Heart right ventricle (tissue), 16 donors: ENCODE measurements at regions not wholly inside any gene's neighbourhood (a gene's known extent, or its start where the extent isn't known, plus 50 kb on each side); places are given as distances from the start of the nearest gene placed in this dataset.

ENCODE experiments used
- ATAC-seq, 8 donors: fragments of 200-7000 bp; cut with Tn5 transposase; one replicate each; pipeline ENCODE4 v1.9.1; 2020; ENCODE audit warnings: mild to moderate bottlenecking in 8 of 8, moderate library complexity in 8 of 8, moderate number of reproducible peaks in 1 of 8
- DNase-seq, 2 donors: peaks; one replicate each; pipeline ENCODE4 v3.0.0-alpha.2; 2020
- H3K27ac ChIP-seq, 10 donors: fragments of 200-600 bp; sonication (generic) in 2 of 10; one replicate each; pipeline versions ENCODE4 v1.5.0 to v1.8.0; 2020 to 2022; ENCODE audit warnings: mild to moderate bottlenecking in 3 of 10
- H3K27me3 ChIP-seq, 7 donors: fragments of 200-600 bp; one replicate each; pipeline ENCODE4 v1.8.0; 2021 to 2022; ENCODE audit warnings: mild to moderate bottlenecking in 2 of 7
- H3K36me3 ChIP-seq, 9 donors: fragments of 200-600 bp; sonication (generic) in 1 of 9; one replicate each; pipeline versions ENCODE4 v1.5.0 to v1.8.0; 2020 to 2022; ENCODE audit warnings: mild to moderate bottlenecking in 2 of 9
- H3K4me1 ChIP-seq, 9 donors: fragments of 200-600 bp; sonication (generic) in 1 of 9; one replicate each; pipeline versions ENCODE4 v1.5.0 to v1.8.0; 2020 to 2022; ENCODE audit warnings: mild to moderate bottlenecking in 4 of 9
- H3K4me3 ChIP-seq, 10 donors: fragments of 200-600 bp; sonication (generic) in 2 of 10; one replicate each; pipeline versions ENCODE4 v1.5.0 to v1.8.0; 2020 to 2022; ENCODE audit warnings: mild to moderate bottlenecking in 7 of 10, moderate library complexity in 2 of 10
- H3K9me3 ChIP-seq, 11 donors: fragments of 200-600 bp in 10 of 11; sonication (generic) in 2 of 11; one replicate each; pipeline versions ENCODE4 v1.5.0 to v1.8.0; 2013 to 2022; ENCODE audit warnings: mild to moderate bottlenecking in 2 of 11, control low read depth in 1 of 11, moderate library complexity in 1 of 11
- CTCF ChIP-seq, 9 donors: fragments of 200-600 bp; sonication (generic) in 2 of 9; IDR thresholded peaks; one replicate each; pipeline versions ENCODE4 v1.5.0 to v1.8.0; 2021 to 2022; ENCODE audit warnings: antibody characterized with exemption in 9 of 9, mild to moderate bottlenecking in 5 of 9, moderate library complexity in 1 of 9
- WGBS, 2 donors: extraction: QIAGEN DNeasy Blood & Tissue Kit; methylation state at CpG; one replicate each; pipeline ENCODE4 v1.1.7; 2013; ENCODE audit warnings: inconsistent platforms in 1 of 2; 5-methylcytosine and 5-hydroxymethylcytosine counted together
- intact Hi-C, 10 donors: fragments of 100-400 bp; cut with DNase I; formaldehyde crosslinking; loops; one replicate each; pipeline versions ENCODE4 v1.11.1 to v1.14.2; 2022
- donor health status: Arrhythmogenic right ventricular cardiomyopathy.
- donor health status: ischemic (EF 13 %, LVEDD 7.1; RV severe dilation, severe dysfunction).
- donor health status: healthy with polysubstance abuse.
- donor health status: DM: no; HTN: yes; CAD: no.
- donor health status: DM: no; HTN: no; CAD: no.
- donor health status: ischemic (EF 25% LVEDD 6.9; RV normal size, moderate dysfunction).
- donor health status: ischemic (EF 25% LVEDD 5.7; RV mildly dilated, moderate dysfunction).
- donor health status: healthy.
- donor health status: DM: yes; HTN: yes; CAD: no.
- donor health status: Ischemic cardiomyopathy.
- donor health status: ischemic (EF 35%, LVEDD 5.7; RV mildly dilated, moderate dysfunction).
- donor health status: nonischemic (EF 11% LVEDD 7.7; RV severe dilation, severe dysfunction).
- donor health status: DM: yes; HTN: yes; CAD: no.
- donor health status: PGD.
- donor health status: ischemic (EF 29% LVEDD 5.4; RV normal size, mild dysfunction).
- donor health status: nonischemic (EF 23%, LVEDD 6.1; RV moderate dilation, normal function).

- peaks cover 0 to 4% (median 0%) of the 10 kb centered on the region in 11 donors for H3K9me3 ChIP-seq
- no peaks in the 10 kb centered on the region for H3K27me3 ChIP-seq
- no peak for TF ChIP-seq CTCF (IDR thresholded peaks at IDR 0.05)
- H3K27ac ChIP-seq, result no peak overlapping the region
- no peak overlapping the region for H3K4me3 ChIP-seq
- H3K4me1 ChIP-seq, result no peaks in the 10 kb centered on the region
- H3K36me3 ChIP-seq, result no peaks in the 10 kb centered on the region
- intact Hi-C loops, result no loop called here
- no peak for ATAC-seq
- no peak for DNase-seq
- WGBS, 2 donors, result 67 to 82% methylated on average over 3 of the region's 3 CpGs
Measured at GRCh38 chr6:91804981-91805380, 1218.1 kb upstream of the MAP3K7 start.

- Histone ChIP-seq H3K27me3 (no peaks in the 10 kb centered on the region), H3K36me3 (no peaks in the 10 kb centered on the region), H3K4me3 (no peak overlapping the region), H3K9me3 (peaks cover 0 to 4% (median 0%) of the 10 kb centered on the region in 11 donors), H3K27ac (no peak overlapping the region), H3K4me1 (no peaks in the 10 kb centered on the region)
- TF ChIP-seq CTCF (IDR thresholded peaks at IDR 0.05), result no peak
- no peak for ATAC-seq
- 91 to 98% methylated on average over 1 of the region's 1 CpG for WGBS, 2 donors
- no peak for DNase-seq
- intact Hi-C loops, result no loop called here
Measured at GRCh38 chr6:91802431-91802830, 1215.6 kb upstream of the MAP3K7 start.

- no peaks in the 10 kb centered on the region for H3K4me1 ChIP-seq
- intact Hi-C loops, result no loop called here
- no peaks in the 10 kb centered on the region for H3K27me3 ChIP-seq
- no peak overlapping the region for H3K4me3 ChIP-seq
- no peak for ATAC-seq
- no peak overlapping the region for H3K27ac ChIP-seq
- no peak for DNase-seq
- TF ChIP-seq CTCF (IDR thresholded peaks at IDR 0.05), result no peak
- WGBS, 2 donors, result 98 to 99% methylated on average over 1 of the region's 1 CpG
- H3K36me3 ChIP-seq, result no peaks in the 10 kb centered on the region
- H3K9me3 ChIP-seq, result peaks cover 0 to 4% (median 0%) of the 10 kb centered on the region in 11 donors
Measured at GRCh38 chr6:91796603-91797002, 1209.7 kb upstream of the MAP3K7 start.

- no peak overlapping the region for H3K27ac ChIP-seq
- ATAC-seq (no peak), DNase-seq (no peak)
- 72 to 73% methylated on average over 2 of the region's 2 CpGs for WGBS, 2 donors
- H3K4me3 ChIP-seq, result no peak overlapping the region
- H3K36me3 ChIP-seq, result no peaks in the 10 kb centered on the region
- H3K27me3 ChIP-seq, result no peaks in the 10 kb centered on the region
- H3K9me3 ChIP-seq, result peaks cover 0 to 15% (median 0%) of the 10 kb centered on the region in 11 donors
- intact Hi-C loops, result no loop called here
- no peaks in the 10 kb centered on the region for H3K4me1 ChIP-seq
- no peak for TF ChIP-seq CTCF (IDR thresholded peaks at IDR 0.05)
Measured at GRCh38 chr6:91788501-91788900, 1201.6 kb upstream of the MAP3K7 start.
